Tongue (tissue), 1 donor: ENCODE measurements at regions not wholly inside any gene's neighbourhood (a gene's known extent, or its start where the extent isn't known, plus 50 kb on each side); places are given as distances from the start of the nearest gene placed in this dataset.
"Not testable (repeated sequence)": the region's sequence is repeated elsewhere in the genome, so short reads cannot be mapped to it uniquely, and the experiment has no call there.

Experiments
- DNase-seq: peaks from one replicate; pipeline ENCODE4 v3.0.0-alpha.2; 2015

DNA sequence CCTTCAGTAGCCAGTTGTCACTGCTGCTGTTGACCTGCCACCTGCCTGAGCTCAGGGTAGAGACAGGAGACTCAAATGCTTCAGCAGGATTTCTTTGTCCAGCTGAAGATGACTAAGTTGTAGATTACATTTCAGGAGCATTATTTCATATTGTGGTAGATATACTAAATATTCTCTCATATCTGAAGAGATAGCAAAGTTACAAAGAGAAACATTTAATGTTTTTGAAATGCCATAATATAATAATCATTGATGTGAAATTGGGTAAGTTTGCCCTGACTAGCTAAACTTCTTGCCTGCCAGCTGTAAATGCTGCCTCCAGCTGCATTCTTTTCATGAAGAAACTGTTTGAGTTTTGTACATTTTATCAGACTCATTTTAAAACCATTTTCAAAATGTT lies 247.6 kb upstream of the CNKSR2 start:
- DNase-seq = no peak

DNA sequence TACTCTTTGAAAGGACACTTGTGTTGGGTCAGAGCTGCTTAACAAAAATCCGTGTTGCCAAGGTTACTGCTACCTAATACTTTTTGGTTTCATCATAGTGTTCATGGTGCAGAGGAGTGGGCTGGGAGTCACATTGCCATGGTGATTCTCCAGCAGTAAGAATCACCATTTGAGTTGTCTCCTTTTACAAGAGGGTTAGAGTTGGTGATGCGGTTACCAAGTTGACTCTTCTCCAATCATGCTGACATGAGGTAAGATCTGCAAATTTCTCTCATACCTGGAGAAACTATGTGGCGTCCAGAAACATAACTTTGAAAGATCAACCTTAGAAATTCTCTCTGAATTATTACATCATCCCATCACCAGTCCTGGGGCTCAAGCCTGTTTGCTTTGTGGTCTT lies 242.9 kb upstream of the CNKSR2 start:
- DNase-seq = no peak

DNA sequence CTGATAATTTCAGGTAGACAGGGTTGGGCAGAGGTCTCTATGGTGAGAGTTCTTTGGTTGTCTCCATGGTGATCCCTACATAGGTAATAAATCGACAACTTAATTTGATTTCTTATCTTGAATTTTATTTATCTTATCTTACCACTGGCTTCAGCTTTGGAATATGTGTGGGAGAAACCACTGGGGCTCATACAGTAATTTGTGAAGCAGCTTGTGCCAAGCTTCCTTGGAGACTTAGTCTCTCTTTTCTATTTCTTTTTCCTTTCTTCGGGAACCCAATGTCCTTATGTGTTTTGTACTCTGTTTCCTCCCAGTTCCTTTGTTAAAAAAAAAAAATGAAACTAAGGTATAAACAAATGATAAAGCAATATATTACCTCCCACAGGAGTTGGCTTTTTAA lies 242.4 kb upstream of the CNKSR2 start:
- DNase-seq = no peak

DNA sequence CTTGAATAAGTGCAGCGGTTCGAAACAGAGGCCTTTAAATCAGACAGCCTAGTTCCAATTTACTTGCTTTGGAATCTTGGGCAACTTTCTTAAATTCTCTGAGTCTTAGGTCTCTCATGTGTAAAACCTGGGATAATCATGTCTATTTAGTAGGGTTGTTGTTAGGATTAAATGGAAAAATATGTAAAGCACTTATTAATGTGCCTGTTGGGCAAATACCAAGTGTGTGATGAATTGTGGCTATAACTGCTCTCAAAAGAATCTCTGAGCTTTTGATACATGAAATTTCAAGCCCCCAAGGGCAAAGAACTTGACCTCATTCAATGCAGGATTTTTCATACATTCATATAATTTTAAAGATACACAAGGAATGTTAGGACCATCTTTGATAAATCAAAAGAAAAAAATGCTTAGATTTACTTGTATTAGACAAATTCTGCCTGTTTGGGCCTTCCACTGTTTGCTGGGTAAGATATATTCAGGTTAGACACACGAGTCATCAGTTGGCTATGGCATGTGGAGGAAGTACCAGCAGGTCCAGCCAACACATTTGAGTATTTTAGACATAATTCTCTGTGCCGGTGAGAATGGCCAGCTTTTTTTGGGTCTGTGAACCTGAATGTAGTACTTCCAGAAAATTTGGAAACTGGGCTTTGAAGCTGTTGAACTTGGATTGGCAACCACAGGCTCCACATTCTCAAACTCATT lies 241.4 kb upstream of the CNKSR2 start:
- no peak for DNase-seq

DNA sequence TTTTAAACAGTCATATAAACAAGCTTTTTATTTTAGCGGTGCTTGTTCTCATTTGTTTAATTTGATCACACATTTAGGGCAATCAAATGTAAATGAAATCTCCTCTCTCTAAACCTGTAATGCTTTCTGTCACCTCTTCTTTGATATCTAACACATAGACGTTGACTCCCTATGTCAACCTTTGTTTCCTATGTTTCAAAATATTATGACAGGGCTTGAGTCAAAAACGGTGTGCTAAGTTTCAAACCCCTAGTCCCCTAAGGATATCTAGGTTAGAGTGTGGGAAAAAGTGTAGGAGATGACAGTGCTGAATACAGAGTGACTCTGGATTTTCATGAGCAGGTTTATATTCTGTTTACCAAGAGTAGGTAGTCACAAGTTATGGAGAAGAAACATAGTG lies 224.0 kb upstream of the CNKSR2 start:
- no peak for DNase-seq

DNA sequence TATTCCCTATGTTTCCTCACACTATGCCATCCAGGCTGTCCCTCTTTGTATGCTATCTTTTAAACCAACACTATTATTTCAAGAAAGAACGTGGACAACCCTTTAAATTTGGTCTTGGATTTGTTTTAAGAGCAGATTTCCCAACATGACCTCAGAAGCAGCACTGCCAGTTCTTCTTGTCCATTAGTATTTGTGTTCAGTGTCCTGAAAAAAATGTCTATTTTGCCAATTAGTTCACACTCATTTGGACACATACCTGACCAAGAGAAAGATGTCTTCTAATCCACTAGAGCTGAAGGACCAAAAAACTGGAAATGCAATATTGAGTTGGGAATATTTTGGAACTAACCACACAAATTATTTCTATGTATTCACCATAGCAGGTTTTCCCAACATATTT lies 223.2 kb upstream of the CNKSR2 start:
- DNase-seq = no peak

DNA sequence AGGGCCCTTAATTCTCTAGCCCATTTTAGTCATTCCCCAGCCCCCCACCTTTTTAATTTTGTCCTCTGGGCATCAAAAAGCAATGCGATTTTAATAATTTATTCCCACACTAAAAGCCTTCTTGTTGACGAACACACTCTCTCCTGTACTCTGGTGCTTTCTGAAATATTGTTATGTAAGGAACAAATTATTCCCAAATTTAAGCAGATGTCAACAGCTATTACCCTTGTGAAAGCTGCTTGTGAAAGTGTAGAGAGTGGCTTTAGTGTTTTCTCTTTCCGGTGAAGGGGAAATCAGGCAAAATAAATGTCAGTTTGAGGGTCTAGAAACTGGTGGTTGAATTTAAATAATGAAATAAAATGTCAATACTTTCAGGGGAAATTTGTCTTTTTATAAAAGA lies 221.2 kb upstream of the CNKSR2 start:
- DNase-seq = no peak

DNA sequence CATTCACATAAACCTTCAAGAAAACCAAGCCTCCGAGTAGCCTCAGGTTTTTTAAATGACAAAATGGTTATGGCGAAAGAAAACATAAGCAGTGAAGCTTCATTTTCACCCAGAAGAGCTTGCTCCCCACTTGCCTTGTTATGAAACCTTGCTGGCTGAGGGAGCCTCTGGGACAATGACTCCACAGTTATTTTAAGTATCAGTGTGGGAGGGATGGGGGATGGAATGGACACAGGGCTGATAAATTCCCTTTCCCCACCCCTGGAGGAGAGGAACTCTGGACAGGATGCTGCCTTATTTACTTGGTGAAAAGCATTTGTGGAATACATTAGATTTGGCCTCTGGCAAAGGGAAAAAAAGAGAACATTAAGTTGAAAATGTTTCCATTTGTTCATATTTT lies 220.7 kb upstream of the CNKSR2 start:
- DNase-seq = peak; percentile 14

DNA sequence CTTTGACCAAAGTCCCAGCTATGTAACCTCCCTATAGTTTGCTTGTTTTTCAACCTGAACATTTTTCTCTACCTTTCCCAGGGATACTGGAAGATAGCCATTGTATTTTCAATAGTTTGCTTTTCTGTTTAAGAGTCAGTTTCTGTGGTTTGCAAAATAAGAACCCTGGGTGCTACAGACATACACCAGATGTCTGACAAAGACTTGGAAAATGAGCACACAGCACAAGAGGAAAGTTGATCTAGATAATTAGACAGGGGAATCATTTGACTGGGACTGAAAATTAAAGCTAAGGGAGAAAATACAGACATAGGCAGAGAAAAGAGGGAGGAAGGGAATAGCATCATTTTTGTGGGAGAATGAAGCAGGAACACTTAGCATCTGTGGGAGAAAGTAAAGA lies 218.3 kb upstream of the CNKSR2 start:
- peak; percentile 6 for DNase-seq

DNA sequence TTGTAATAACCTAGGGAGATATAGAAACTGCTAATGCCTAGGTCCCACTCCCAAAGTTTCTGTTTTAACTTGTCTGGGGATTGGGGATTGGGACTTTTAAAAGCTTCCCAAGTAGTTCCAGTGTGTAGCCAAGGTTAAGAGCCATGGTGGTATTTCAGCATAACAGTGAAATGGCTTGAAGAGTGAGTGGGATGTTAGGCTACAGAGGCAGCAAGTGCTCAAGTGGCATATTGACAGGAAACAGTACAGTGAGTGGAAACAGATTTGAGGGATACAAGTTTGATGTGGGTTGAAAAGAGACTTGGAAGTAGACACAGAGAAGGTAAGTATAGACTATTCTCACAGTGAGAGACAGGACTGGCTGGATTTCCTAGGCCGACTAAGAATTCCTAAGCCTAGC lies 217.6 kb upstream of the CNKSR2 start:
- no peak for DNase-seq

DNA sequence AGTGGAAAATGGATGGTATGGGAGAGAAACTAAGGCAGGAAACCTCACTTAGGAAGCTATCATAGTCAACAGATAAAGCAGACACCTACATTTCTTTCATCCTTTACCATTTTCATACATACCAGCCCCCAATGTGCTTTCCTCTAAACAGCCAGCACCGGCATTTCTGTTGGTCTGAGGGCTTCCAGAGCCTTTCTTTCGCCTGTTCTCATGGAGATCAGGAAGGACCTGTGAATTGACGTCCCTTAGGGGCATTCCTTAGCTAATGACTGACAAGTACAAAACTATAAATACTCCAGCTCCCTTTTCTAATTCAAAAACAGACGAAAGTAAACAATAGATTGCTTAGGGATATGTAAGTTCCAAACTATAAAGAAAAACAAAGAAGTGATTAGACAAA lies 215.5 kb upstream of the CNKSR2 start:
- DNase-seq = no peak

DNA sequence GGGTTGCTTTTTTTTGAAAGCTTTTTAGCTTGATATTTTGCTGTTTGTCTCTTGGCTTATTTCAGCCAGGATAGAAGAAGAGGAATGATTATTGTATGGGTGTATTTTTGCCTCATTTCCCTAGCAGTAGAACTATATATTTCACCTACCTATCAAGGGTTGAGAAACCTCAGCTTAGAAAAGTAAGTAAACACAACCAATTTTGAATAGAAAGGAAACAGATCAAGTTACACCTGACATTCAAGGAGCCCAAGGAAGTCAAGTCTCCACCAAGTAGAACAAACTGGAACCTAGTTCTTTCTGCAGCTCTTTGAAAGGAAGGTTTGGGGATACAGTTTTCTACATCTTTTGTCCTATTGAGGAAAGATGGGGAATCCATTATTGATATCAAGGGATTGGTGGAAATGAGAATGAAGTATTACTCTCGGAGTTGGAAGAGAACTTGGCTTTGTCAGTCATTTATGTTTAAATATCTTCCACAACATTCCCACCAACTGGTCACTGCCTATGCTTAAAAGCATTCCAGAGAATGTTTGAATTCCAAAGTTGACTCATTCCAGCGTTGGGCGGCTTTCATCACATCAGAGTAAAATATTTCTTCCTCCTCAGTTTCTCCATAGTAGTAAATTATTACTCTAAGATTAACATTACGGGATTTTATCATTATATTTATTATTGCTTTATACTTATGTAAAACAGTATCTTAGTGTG lies 207.8 kb upstream of the CNKSR2 start:
- DNase-seq = no peak

DNA sequence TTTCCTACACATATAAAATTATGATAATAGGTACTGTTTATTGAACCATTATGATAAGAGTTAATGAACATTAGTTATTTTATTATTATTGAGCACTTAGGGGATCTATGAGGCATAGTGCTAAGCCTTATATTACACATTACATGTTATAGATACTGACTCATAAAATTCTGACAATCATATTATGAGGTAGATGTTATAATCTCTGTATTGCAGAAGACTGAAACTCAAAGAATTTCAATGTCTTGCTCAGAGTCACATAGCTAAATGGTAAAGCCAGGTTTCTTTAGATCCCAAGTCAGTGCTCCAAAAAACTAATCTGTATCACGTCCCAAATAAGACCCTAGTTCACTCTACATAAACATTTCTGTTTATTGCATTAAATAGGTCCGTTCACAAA lies 207.2 kb upstream of the CNKSR2 start:
- no peak for DNase-seq

DNA sequence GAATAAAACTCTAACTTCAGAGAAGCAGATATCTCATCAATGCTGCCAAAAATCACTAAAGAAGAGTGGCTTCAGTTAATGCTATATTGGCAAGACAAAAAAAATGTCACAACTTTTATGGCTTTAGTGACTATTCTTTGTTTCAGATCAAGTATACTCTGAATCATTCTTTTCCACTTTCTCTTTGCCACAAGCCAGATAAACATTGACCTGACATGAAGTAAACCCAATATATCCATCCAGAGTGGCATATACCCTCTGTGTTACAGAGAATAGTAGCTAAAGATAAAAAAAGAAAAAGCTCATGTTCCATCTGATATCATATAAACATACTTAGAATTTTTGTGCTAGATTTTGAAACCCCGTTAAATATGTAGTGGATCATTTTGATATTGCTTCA lies 206.7 kb upstream of the CNKSR2 start:
- no peak for DNase-seq

DNA sequence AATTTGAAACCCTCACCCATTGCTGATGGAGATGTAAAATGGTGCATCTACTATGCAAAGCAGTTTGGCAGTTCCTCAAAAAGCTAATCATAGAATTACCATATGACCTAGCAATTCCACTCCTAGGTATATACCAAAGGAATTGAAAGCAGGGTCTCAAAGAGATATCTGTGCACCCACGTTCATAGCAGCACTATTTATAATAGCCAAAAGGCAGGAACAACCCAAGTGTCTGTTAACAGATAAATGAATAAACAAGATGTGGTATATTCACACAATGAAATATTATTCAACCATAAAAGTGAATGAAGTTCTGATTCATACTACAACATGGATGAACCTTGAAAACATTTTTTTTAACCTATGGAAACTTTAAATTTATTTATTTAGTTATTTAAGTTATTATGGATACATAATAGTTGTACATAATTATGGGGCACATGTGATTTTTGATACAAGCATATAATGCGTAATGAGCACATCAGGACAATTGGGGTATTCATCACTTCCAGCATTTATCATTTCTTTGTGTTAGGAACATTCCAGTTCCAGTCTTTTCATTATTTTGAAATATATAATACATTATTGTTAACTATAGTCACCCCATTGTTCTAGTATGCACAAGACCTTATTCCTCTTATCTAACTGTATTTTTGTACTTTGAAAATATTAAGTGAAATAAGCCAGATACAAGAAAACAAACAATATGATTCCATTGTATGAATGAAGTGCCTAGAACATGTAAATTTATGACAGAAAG lies 205.6 kb upstream of the CNKSR2 start:
- no peak for DNase-seq

DNA sequence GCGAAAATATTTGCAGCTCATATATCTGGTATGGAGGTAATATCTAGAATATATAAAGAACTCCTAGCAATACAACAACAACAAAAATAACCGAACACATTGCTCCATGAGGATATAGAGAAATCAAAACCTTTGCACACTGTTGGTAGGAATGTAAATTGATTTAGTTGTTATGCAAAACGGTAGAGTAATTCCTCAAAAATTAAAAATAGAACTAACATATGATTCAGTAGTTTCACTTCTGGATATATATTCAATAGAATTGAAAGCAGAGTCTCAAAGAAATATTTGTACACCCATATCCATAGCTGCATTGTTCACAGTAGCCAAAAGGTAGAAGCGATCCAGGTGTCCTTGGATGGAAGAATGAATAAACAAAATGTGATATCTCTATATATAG lies 203.0 kb upstream of the CNKSR2 start:
- DNase-seq = no peak

DNA sequence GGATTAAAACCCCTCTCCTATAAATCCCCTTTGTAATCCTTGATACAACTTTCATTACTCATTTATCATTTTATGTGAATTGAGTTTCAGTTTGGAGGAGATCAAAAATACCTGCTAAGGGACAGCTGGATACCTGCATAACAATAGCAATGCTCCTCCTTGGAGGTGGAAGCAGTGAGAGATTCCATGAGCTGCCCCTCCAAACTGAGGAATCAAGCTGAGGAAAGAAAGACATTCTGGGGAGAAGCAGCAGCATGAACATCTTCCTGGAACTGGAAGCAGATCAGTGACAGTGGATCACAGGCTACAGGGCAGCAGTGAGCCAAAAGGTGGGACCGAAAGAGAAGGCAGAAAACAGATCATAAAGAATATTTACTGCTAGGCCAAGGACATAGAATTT lies 199.8 kb upstream of the CNKSR2 start:
- no peak for DNase-seq

DNA sequence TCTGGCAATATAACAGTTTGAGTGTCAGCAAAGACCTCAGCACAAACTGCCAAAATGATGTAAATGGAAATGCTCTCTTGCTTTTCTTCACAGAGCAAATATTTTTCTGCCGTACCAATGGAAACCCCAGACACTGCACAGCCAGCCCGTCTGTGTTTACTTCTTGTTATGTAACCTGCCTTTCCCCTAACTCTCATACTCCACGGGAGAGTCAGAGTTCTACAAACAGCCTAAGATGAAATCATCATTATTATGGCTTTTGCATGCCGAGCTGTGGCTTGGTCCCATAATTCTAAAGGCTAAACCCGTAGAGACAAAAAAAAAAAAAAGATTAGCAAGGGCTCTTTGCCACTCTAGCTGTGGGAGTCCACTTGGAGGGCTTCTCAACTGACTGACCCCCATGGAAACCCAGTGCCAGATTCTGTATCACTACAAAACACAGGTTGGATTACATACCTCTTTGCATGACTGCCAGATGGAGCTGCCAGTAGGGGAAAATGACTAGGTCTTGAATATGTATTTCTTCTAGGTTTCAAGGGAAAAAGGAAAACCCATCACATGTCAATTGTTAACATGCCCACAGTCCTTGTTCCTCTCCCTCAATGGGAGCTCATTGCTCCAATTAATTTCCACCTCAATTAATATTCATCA lies 197.2 kb upstream of the CNKSR2 start:
- peak; percentile 11 for DNase-seq

DNA sequence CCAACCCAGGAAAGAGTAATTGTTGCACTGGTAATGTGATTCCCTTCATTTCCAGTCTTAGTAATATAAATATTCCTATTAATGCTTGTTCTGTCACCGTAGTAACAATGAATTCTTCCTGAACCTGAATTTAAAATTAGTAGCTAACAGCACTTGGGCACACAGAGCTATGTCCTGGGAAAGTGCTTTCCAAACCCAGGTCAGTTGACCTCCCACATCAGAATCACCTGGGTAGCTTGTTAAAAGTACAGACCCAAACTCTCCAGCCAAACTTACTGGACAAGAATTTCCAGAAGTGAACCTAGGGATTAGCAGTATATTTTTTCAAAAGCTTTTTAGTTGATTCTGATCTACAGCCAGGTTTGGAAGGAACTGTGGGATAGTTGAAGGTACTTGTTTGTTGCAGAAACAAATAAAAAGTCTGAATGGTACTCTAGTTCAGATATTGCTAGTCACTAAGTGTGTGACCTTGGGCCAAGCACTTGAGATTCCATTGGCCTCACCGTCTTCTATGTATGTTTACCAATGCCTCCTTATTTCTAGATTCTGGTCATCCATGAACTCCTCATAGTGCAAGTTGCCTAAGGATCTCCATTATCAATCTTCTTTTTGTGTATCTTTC lies 192.9 kb upstream of the CNKSR2 start:
- DNase-seq = no peak

DNA sequence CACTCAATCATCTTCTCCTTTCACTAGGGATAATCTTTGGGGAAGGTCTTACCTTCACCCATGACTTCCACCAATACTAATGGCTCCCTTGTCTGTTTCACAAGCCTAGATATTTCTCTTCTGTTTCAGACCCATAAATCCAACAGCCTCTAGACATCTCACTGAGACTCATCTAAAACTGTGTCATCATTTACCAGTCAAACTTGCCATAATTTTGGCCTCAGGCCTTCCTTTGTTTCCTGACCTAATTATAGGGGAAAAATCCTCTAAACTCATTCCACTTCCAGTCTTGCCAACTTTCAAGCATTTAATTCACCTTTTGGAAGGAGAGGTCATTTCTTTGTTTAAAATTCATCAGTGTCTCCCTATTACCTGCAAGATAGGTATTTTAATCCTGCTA lies 181.0 kb upstream of the CNKSR2 start:
- DNase-seq = no peak

DNA sequence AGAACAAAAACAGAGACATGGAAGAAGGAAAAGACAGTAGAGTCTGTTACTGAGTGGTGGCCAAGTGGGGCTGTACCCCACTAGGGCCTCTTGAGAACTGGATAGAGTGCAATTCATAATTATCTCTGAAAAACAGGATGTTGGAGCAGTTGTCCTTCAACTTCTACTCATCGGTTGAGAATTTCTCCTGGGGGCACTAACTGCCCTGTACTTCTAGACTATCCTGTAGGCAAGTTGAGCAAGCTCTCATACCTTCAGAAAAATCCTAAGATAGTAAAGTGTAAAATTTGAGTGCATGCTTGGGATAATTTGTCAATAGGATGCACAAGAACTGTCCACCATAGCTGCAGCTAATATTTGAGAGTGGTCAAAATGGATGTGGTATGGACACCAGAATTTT lies 179.7 kb upstream of the CNKSR2 start:
- DNase-seq = no peak

DNA sequence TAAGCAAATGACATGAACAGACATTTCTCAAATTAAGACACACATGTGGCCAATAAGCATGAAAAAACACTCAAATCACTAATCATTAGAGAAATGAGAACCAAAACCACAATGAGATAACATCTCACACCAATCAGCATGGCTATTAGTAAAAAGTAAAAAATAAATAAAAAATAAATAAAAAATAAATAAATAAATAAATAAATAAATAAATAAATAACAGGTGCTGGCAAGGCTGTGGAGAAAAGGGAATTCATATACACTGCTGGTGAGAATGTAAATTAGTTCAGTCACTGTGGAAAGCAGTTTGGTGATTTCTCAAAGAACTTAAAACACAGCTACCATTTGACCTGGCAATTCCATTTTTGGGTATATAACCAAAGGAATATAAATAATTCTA lies 167.1 kb upstream of the CNKSR2 start:
- DNase-seq = no peak

DNA sequence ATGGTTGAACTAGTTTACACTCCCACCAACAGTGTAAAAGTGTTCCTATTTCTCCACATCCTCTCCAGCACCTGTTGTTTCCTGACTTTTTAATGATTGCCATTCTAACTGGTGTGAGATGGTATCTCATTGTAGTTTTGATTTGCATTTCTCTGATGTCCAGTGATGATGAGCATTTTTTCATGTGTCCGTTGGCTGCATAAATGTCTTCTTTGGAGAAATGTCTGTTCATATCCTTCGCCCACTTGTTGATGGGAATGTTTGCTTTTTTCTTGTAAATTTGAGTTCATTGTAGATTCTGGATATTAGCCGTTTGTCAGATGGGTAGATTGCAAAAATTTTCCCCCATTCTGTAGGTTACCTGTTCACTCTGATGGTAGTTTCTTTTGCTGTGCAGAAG lies 155.0 kb upstream of the CNKSR2 start:
- DNase-seq = not testable (repeated sequence)
